ENCODE measurements at regions not wholly inside any gene's neighbourhood (a gene's known extent, or its start where the extent isn't known, plus 50 kb on each side); places are given as distances from the start of the nearest gene placed in this dataset.

GRCh38 chrX:115462406-115462805 lies 98.6 kb upstream of the PLS3 start:
- Histone ChIP-seq H3K36me3 (ENCODE audit: control insufficient read depth, insufficient read depth, low read length) (no peaks in the 10 kb centered on the region), H3K4me3 (ENCODE audit: low read depth in 2 of 2, low read length in 2 of 2) (no peak overlapping the region), H3K9me3 (ENCODE audit: control insufficient read depth, insufficient read depth, low read depth, low read length) (no peaks in the 10 kb centered on the region), H3K4me1 (ENCODE audit: control insufficient read depth, insufficient read depth, low read length) (no peaks in the 10 kb centered on the region), H3K27ac (ENCODE audit: low read length) (no peak overlapping the region), H3K27me3 (ENCODE audit: control insufficient read depth, insufficient read depth, low read length) (peaks cover 4% of the 10 kb centered on the region; the same call in 1 of the 2 replicates)
- no peak for DNase-seq (ENCODE audit: low read depth, low spot score)
- no peak for ATAC-seq
- no peak for TF ChIP-seq POLR2AphosphoS5 (IDR thresholded peaks at IDR 0.05; ENCODE audit: low read depth, low read length)
- TF ChIP-seq TCF7L2 (IDR thresholded peaks at IDR 0.05; ENCODE audit: low read depth, low read length), result no peak
- TF ChIP-seq, protein P1, sequence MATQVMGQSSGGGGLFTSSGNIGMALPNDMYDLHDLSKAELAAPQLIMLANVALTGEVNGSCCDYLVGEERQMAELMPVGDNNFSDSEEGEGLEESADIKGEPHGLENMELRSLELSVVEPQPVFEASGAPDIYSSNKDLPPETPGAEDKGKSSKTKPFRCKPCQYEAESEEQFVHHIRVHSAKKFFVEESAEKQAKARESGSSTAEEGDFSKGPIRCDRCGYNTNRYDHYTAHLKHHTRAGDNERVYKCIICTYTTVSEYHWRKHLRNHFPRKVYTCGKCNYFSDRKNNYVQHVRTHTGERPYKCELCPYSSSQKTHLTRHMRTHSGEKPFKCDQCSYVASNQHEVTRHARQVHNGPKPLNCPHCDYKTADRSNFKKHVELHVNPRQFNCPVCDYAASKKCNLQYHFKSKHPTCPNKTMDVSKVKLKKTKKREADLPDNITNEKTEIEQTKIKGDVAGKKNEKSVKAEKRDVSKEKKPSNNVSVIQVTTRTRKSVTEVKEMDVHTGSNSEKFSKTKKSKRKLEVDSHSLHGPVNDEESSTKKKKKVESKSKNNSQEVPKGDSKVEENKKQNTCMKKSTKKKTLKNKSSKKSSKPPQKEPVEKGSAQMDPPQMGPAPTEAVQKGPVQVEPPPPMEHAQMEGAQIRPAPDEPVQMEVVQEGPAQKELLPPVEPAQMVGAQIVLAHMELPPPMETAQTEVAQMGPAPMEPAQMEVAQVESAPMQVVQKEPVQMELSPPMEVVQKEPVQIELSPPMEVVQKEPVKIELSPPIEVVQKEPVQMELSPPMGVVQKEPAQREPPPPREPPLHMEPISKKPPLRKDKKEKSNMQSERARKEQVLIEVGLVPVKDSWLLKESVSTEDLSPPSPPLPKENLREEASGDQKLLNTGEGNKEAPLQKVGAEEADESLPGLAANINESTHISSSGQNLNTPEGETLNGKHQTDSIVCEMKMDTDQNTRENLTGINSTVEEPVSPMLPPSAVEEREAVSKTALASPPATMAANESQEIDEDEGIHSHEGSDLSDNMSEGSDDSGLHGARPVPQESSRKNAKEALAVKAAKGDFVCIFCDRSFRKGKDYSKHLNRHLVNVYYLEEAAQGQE (IDR thresholded peaks at IDR 0.05; ENCODE audit: insufficient read depth in 1 of 2, low read depth in 2 of 2, low read length in 1 of 2), result no peak
- TF ChIP-seq SIN3A (IDR thresholded peaks at IDR 0.05; ENCODE audit: borderline replicate concordance, insufficient read depth, low read depth, low read length), result no peak
- no peak for TF ChIP-seq CTCF (IDR thresholded peaks at IDR 0.05)
- POLR2A ChIA-PET, result no interaction called here
- intact Hi-C loops (cut with micrococcal nuclease; ENCODE audit: unreplicated experiment), result no loop called here
- BruUV-seq (replicated peaks), result no TSS peak
- CTCF ChIA-PET, result no interaction called here
- in situ Hi-C loops (cut with HindIII; ENCODE audit: low pct_unique_long_range_greater_than_20kb, low sequenced_read_pairs), result no loop called here

GRCh38 chrX:115467961-115468360 lies 93.0 kb upstream of the PLS3 start:
- no peak for TF ChIP-seq SIN3A (IDR thresholded peaks at IDR 0.05; ENCODE audit: borderline replicate concordance, insufficient read depth, low read depth, low read length)
- no peak for TF ChIP-seq CTCF (IDR thresholded peaks at IDR 0.05)
- no peak for TF ChIP-seq TCF7L2 (IDR thresholded peaks at IDR 0.05; ENCODE audit: low read depth, low read length)
- TF ChIP-seq POLR2AphosphoS5 (IDR thresholded peaks at IDR 0.05; ENCODE audit: low read depth, low read length), result no peak
- TF ChIP-seq, protein P1 (IDR thresholded peaks at IDR 0.05; ENCODE audit: insufficient read depth in 1 of 2, low read depth in 2 of 2, low read length in 1 of 2), result no peak
- ATAC-seq (no peak), DNase-seq (ENCODE audit: low read depth, low spot score) (no peak)
- POLR2A ChIA-PET, result no interaction called here
- H3K9me3 ChIP-seq (ENCODE audit: control insufficient read depth, insufficient read depth, low read depth, low read length), result no peaks in the 10 kb centered on the region
- CTCF ChIA-PET, result no interaction called here
- no peaks in the 10 kb centered on the region for H3K27me3 ChIP-seq (ENCODE audit: control insufficient read depth, insufficient read depth, low read length)
- no peak overlapping the region for H3K27ac ChIP-seq (ENCODE audit: low read length)
- in situ Hi-C loops (cut with HindIII; ENCODE audit: low pct_unique_long_range_greater_than_20kb, low sequenced_read_pairs) (no loop called here), intact Hi-C loops (cut with micrococcal nuclease; ENCODE audit: unreplicated experiment) (no loop called here)
- no TSS peak for BruUV-seq (replicated peaks)
- H3K36me3 ChIP-seq (ENCODE audit: control insufficient read depth, insufficient read depth, low read length), result no peaks in the 10 kb centered on the region
- no peak overlapping the region for H3K4me3 ChIP-seq (ENCODE audit: low read depth in 2 of 2, low read length in 2 of 2)
- no peaks in the 10 kb centered on the region for H3K4me1 ChIP-seq (ENCODE audit: control insufficient read depth, insufficient read depth, low read length)
